ENCODE measurements at regions not wholly inside any gene's neighbourhood (a gene's known extent, or its start where the extent isn't known, plus 50 kb on each side); places are given as distances from the start of the nearest gene placed in this dataset.
"Not testable (repeated sequence)": the region's sequence is repeated elsewhere in the genome, so short reads cannot be mapped to it uniquely, and the experiment has no call there.

- DNase-seq (ENCODE audit: low read depth), result not testable (repeated sequence)
Measured at GRCh38 chr4:27075603-27076002, 215.0 kb downstream of the STIM2 start.

GRCh38 chr4:27078934-27079455 is 218.4 kb downstream of the STIM2 start:
- no peak for DNase-seq (ENCODE audit: low read depth)

- no peak for DNase-seq (ENCODE audit: low read depth)
Measured at GRCh38 chr4:27081675-27082586, 221.3 kb downstream of the STIM2 start.

- DNase-seq (ENCODE audit: low read depth), result no peak
Measured at GRCh38 chr4:27082776-27083175, 222.1 kb downstream of the STIM2 start.

GRCh38 chr4:27084685-27085361 is 224.2 kb downstream of the STIM2 start:
- DNase-seq (ENCODE audit: low read depth), result peak; percentile 10

- no peak for DNase-seq (ENCODE audit: low read depth)
Measured at GRCh38 chr4:27085396-27085795, 224.8 kb downstream of the STIM2 start.

GRCh38 chr4:27087306-27088045 is 226.8 kb downstream of the STIM2 start:
- no peak for DNase-seq (ENCODE audit: low read depth)

GRCh38 chr4:27088491-27088890 is 227.8 kb downstream of the STIM2 start:
- no peak for DNase-seq (ENCODE audit: low read depth)

- no peak for DNase-seq (ENCODE audit: low read depth)
Measured at GRCh38 chr4:27089186-27089585, 228.5 kb downstream of the STIM2 start.

GRCh38 chr4:27090406-27090805 is 229.8 kb downstream of the STIM2 start:
- DNase-seq (ENCODE audit: low read depth), result no peak

GRCh38 chr4:27094224-27094623 is 233.6 kb downstream of the STIM2 start:
- DNase-seq (ENCODE audit: low read depth), result no peak

- DNase-seq (ENCODE audit: low read depth), result no peak
Measured at GRCh38 chr4:27094783-27095182, 234.1 kb downstream of the STIM2 start.

GRCh38 chr4:27096142-27096824 is 235.6 kb downstream of the STIM2 start:
- no peak for DNase-seq (ENCODE audit: low read depth)

GRCh38 chr4:27098034-27098433 is 237.4 kb downstream of the STIM2 start:
- no peak for DNase-seq (ENCODE audit: low read depth)

- no peak for DNase-seq (ENCODE audit: low read depth)
Measured at GRCh38 chr4:27100713-27101112, 240.1 kb downstream of the STIM2 start.

GRCh38 chr4:27101126-27101525 is 240.5 kb downstream of the STIM2 start:
- no peak for DNase-seq (ENCODE audit: low read depth)

- no peak for DNase-seq (ENCODE audit: low read depth)
Measured at GRCh38 chr4:27101561-27101960, 240.9 kb downstream of the STIM2 start.

- no peak for DNase-seq (ENCODE audit: low read depth)
Measured at GRCh38 chr4:27111627-27112026, 251.0 kb downstream of the STIM2 start.

GRCh38 chr4:27112587-27112986 is 251.9 kb downstream of the STIM2 start:
- no peak for DNase-seq (ENCODE audit: low read depth)

GRCh38 chr4:27115221-27115620 is 254.6 kb downstream of the STIM2 start:
- no peak for DNase-seq (ENCODE audit: low read depth)

GRCh38 chr4:27117453-27117852 is 256.8 kb downstream of the STIM2 start:
- no peak for DNase-seq (ENCODE audit: low read depth)

- no peak for DNase-seq (ENCODE audit: low read depth)
Measured at GRCh38 chr4:27119239-27119638, 258.6 kb downstream of the STIM2 start.
